ENCODE measurements at regions not wholly inside any gene's neighbourhood (a gene's known extent, or its start where the extent isn't known, plus 50 kb on each side); places are given as distances from the start of the nearest gene placed in this dataset.
A peak's percentile ranks its signal among the peaks of the same experiment; 100 is the strongest.
"Not testable (repeated sequence)": the region's sequence is repeated elsewhere in the genome, so short reads cannot be mapped to it uniquely, and the experiment has no call there.

GRCh38 chr14:106302661-106303060 is 776.3 kb downstream of the TMEM121 start:
- DNase-seq = no peak

DNA sequence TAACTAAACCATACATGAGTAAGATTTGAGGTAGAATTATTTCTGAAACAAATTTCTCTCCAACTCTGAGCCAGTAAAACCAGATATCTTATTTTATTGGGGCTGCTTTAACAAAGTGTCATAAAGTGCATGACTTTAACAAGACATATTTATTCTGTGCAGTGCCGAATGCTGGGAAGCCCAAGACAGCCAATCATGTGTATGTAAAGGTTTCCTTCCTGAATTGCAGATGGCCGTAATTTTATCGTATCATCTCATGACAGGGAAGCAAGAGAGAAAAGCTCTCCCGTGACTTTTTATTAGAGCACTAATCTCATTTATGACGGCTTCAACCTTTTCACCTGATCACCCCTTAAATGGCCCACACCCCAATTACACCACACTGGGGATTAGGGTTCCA is 777.9 kb downstream of the TMEM121 start:
- DNase-seq = no peak

GRCh38 chr14:106308839-106309389 is 782.5 kb downstream of the TMEM121 start:
- peak; percentile 100 for DNase-seq

DNA sequence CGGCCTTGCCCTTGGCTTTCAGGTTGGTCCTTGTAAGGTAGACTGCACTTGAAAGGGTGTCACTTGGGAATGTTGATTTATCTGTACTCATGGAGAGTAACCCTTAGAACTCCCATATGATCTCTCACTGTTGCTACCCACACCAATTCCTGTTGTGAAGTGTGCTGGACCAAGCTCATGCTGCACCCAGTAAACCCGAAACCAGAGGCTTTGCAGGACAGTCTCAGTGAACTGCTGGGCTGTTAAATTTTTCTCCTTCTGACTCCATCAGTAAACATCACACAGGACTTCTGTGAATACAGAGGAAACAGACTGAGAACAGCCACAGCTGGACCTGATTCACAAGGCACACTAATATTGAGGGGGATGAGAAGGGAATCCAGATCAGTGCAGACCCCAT is 783.0 kb downstream of the TMEM121 start:
- DNase-seq = no peak

DNA sequence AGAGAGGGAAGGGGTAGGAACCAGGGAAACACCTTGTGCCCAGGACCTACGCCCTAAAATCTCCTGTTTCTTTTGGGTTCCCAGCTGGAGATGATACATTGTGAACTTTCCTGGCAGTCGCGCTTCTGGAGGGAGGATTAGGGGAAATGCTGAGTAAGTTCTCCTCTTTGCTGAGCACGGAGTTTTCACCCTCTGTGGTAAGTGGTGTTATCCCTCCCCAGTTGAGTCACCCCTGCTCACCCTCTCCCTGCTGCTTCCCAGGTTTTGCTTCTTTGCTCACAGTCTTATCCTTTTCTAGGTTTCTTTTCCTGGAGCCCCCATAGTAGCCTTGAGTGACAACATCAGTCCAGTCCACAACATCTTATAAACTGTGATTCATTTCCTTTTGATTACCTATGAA is 789.1 kb downstream of the TMEM121 start:
- DNase-seq = no peak

GRCh38 chr14:106317593-106317992 is 791.2 kb downstream of the TMEM121 start:
- DNase-seq = no peak

DNA sequence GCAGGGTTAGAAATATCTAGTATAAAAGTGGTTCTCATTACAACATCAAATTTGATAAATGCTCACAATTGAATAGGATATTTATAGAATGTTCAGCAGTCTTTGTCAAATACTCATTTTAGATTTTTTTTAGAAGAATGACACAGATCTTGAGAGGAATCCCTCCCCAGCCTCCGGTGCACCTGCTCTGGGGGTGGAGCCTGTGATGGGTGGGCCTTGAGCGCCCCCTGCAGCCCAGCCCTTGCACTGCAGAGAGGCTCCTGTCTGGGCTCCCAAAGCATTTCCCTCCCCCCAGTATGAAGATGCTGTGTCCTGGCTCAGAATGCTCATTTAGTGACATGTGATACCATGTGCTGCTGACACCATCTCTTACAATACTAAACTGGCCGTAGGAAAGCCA is 792.3 kb downstream of the TMEM121 start:
- peak; percentile 74 for DNase-seq

DNA sequence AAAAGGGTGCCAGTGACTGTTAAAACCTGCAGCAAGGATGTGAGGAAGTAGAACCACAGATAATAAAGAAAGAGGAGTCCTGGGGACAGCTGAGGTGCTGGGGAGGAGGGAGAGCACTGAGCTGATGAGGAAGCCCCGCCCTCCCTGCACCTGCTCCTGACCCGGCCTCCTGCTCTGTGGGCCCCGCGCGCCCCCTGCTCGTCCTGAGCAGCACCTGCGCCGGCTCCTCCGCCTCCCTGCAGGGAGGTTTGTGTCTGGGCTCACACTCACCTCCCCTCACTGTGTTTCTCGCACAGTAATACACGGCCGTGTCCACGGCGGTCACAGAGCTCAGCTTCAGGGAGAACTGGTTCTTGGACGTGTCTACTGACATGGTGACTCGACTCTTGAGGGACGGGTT is 797.6 kb downstream of the TMEM121 start:
- DNase-seq = not testable (repeated sequence)

DNA sequence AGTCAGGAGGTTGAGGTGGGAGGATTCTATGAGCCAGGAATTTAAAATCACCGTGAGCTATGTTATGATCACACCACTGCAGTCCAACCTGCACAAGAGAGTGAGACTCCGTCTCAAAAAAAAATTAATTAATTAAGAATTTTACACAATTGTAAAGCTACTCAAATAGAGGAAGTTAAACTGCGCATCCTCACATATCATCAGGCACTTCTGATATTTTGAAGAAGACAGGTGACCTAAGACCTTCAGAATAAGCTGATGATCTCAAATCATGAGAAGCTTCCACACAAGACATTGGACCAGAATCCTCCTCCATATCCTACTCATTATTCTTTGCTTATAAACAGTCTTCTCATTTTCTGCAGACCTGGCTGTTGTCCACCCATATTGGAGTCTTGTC is 800.9 kb downstream of the TMEM121 start:
- no peak for DNase-seq

- DNase-seq = not testable (repeated sequence)
Measured at GRCh38 chr14:106327702-106328353, 801.4 kb downstream of the TMEM121 start.

DNA sequence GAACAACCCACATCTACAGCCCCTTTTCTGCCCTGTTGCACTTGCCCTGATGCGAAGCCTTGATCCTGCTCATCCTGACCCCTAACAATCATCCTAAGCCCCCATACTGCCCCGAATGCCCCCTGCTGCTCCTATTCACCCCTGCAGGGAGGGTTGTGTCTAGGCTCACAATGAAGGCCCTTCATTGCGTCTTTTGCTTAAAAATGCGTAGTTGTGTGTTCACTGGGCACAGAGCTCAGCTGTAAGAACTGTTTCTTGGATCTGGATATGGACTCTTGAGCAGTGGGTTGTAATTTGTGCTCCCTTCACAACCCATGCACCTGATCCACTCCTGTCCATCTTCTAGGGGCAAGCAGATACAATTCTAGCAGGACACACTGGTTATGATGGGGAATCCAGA is 802.9 kb downstream of the TMEM121 start:
- not testable (repeated sequence) for DNase-seq

DNA sequence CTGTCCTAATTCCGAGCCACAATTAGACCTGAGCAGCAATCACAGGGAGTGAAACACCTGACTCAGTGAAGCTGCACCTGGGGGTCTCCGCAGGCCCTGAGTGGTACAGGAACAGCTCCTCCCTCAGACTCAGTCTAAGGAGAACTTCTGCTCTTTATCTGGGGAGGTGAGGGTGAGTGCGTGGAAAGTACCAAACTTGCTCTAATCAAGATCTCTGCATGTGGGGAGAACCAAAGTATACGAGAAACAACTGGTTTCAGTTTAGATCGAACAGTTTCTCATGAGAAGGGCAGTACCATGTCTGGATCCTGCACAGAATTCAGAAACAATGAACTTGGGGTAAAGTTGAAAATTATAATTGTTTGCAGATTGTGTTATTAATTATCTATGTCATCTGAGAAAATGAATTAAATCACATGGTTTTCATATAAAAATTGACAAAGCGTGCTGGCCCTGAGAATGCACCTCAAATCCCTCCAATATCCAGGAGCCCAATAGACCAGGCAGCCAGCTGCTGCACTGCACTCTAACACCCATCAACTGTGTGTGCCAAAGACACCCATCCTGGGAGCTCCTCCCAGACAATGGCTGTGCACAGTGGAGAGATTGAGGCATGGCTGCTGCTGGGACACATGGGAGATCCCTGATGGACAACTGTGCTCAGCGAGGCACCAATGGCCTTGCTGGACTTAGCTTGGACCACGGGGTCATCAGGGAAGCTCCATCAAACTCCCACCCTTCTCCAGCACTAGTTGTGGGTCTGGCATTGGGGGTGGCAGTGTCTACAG is 803.8 kb downstream of the TMEM121 start:
- not testable (repeated sequence) for DNase-seq

DNA sequence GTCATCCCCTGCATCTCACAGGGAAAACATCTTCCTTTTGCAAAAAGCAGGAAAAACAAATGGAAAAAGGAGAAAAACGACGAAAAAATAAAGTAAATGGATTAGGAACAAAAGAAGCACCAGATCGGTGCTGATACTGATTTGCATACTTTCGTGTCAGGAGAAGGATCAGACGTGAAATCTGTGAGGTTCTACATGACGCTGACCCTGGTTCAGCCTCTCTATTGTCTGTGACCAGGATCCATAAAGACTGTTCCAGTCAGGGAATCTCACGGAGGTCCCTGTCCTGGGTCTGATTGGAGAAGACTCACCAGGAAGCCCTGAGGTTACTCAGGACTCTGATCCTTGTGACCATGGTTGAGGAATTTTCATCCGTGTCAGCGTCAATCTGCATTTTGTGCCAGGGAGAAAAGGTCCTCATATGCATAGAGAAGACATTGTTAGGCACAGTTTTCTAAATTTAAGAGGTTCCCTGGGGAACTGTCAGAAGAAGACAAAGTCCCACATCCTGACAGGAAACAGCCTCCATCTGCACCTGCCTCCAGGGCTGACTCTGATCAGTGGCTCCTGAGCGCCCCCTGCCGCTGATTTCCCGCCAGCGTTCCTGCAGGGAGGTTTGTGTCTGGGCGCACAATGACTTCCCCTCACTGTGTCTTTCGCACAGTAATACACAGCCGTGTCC is 808.2 kb downstream of the TMEM121 start:
- DNase-seq = peak; percentile 90

GRCh38 chr14:106335110-106335429 is 808.7 kb downstream of the TMEM121 start:
- not testable (repeated sequence) for DNase-seq

GRCh38 chr14:106338775-106339174 is 812.4 kb downstream of the TMEM121 start:
- DNase-seq = not testable (repeated sequence)

- DNase-seq = not testable (repeated sequence)
Measured at GRCh38 chr14:106340658-106341057, 814.3 kb downstream of the TMEM121 start.

DNA sequence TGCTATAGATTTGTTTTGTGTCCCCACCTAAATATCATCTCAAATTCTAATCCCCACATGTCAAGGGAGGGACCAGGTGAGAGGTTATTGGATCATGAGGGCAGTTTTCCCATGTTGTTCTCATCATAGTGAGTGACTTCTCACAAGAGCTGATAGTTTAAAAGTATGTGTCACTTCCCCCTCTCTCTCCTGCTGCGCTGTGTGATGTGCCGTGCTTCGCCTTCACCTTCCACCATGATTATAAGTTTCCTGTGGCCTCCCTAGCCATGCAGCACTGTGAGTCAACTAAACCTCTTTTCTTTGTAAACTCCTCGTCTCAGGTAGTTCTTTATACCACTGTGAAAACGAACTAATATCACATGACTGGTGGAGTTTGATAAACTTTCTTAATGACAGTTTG is 814.8 kb downstream of the TMEM121 start:
- not testable (repeated sequence) for DNase-seq

- no peak for DNase-seq
Measured at GRCh38 chr14:106343626-106344025, 817.2 kb downstream of the TMEM121 start.

DNA sequence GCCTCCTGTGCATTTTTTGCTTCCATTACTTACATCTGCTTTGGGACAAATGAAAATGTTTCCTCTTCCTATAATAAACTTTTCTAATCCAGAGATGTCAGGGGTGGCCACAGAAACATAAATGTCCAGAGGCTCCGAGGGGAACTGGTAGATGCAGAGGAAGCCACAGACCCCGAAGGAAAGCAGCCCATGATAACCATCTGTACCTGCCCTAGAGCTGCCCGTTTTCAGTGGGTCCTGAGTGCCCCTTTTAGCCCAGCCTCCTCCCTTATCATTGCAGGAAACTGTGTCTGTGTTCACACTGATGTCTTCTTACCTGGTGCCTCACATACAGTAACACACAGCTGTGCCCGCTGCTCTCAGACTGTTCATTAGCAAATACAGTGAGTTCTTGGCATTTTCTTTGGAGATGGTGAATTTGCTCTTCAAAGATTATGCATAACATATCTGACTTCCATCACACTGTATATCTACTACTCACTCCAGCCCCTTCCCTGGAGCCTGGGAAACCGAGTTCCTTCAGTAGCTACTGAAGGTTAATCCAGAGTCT is 817.8 kb downstream of the TMEM121 start:
- DNase-seq = not testable (repeated sequence)

- DNase-seq = not testable (repeated sequence)
Measured at GRCh38 chr14:106344791-106345479, 818.6 kb downstream of the TMEM121 start.

GRCh38 chr14:106346084-106346483 is 819.7 kb downstream of the TMEM121 start:
- DNase-seq = no peak

DNA sequence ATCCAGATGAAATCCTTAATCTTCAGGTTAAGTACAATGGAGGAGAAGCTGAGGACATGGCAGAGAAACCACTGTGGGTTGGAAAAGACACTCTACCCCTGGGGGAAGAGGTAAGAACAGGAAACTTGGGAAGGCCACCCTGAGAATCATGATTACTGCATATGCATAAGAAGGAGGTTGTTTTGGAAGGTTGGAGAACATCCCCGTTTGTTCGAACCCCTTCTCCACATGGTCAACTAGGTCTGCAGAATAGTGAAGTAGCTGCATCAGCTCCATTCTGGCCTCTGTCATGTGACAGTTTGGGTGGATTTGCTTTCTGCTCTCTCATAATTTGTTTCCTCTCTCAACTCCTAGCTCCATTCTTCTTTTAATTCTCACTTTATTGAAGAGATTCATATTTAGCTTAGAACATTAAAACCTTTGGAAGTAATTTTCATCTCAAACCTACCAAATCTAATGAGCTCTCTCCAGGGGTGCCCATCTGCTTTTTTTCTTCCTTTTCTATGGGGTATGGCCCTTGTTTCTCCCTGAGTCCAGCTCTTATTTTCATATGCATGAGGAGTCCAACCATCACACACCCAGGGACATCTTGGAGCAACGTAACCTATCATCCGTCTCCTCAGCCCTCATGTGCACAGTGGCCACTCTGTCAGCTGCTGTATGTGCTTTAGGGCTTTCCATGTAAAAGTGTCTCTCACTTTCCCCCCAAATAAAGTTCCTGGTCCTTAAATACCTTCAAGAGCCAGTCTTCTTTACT is 820.3 kb downstream of the TMEM121 start:
- no peak for DNase-seq

All from activated CD4-positive, alpha-beta T cell treated with anti-CD3 and anti-CD28 coated beads, Interleukin-2, Interleukin-6, amounts not matched to agents 100 ng/mL and 50 ng/mL, durations not matched to agents 16 hours and 8 hours (primary cell).